ENCODE measurements at regions not wholly inside any gene's neighbourhood (a gene's known extent, or its start where the extent isn't known, plus 50 kb on each side); places are given as distances from the start of the nearest gene placed in this dataset.

GRCh38 chr10:57015595-57016318 is 654.7 kb upstream of the ZWINT start:
- in situ Hi-C loops (cut with HindIII; ENCODE audit: low pct_ligation_motif_present, low sequenced_read_pairs): no loop called here
- Histone ChIP-seq H3K27ac (no peak overlapping the region), H3K4me3 (ENCODE audit: low read depth, low read length) (no peak overlapping the region), H3K36me3 (replicated peaks) (no peaks in the 10 kb centered on the region), H3K27me3 (replicated peaks) (no peaks in the 10 kb centered on the region)
- no peak for DNase-seq
- TF ChIP-seq CTCF (IDR thresholded peaks at IDR 0.05; ENCODE audit: low read depth, low read length, missing control alignments): no peak

- TF ChIP-seq CTCF (IDR thresholded peaks at IDR 0.05; ENCODE audit: low read depth, low read length, missing control alignments): no peak
- Histone ChIP-seq H3K27me3 (replicated peaks) (no peaks in the 10 kb centered on the region), H3K36me3 (replicated peaks) (no peaks in the 10 kb centered on the region), H3K27ac (no peak overlapping the region), H3K4me3 (ENCODE audit: low read depth, low read length) (no peak overlapping the region)
- DNase-seq: no peak
- in situ Hi-C loops (cut with HindIII; ENCODE audit: low pct_ligation_motif_present, low sequenced_read_pairs): no loop called here
Measured at GRCh38 chr10:57015187-57015586, 654.1 kb upstream of the ZWINT start.

- no peak for TF ChIP-seq CTCF (IDR thresholded peaks at IDR 0.05; ENCODE audit: low read depth, low read length, missing control alignments)
- Histone ChIP-seq H3K27me3 (replicated peaks) (no peaks in the 10 kb centered on the region), H3K4me3 (ENCODE audit: low read depth, low read length) (no peak overlapping the region), H3K27ac (no peak overlapping the region), H3K36me3 (replicated peaks) (no peaks in the 10 kb centered on the region)
- no peak for DNase-seq
- in situ Hi-C loops (cut with HindIII; ENCODE audit: low pct_ligation_motif_present, low sequenced_read_pairs): no loop called here
Measured at GRCh38 chr10:57014758-57015157, 653.7 kb upstream of the ZWINT start.

GRCh38 chr10:57008189-57008588 is 647.1 kb upstream of the ZWINT start:
- Histone ChIP-seq H3K36me3 (replicated peaks) (no peaks in the 10 kb centered on the region), H3K27me3 (replicated peaks) (no peaks in the 10 kb centered on the region), H3K27ac (no peak overlapping the region), H3K4me3 (ENCODE audit: low read depth, low read length) (no peak overlapping the region)
- DNase-seq: no peak
- TF ChIP-seq CTCF (IDR thresholded peaks at IDR 0.05; ENCODE audit: low read depth, low read length, missing control alignments): no peak
- in situ Hi-C loops (cut with HindIII; ENCODE audit: low pct_ligation_motif_present, low sequenced_read_pairs): no loop called here

- no peak for TF ChIP-seq CTCF (IDR thresholded peaks at IDR 0.05; ENCODE audit: low read depth, low read length, missing control alignments)
- DNase-seq: no peak
- Histone ChIP-seq H3K4me3 (ENCODE audit: low read depth, low read length) (no peak overlapping the region), H3K36me3 (replicated peaks) (no peaks in the 10 kb centered on the region), H3K27ac (no peak overlapping the region), H3K27me3 (replicated peaks) (no peaks in the 10 kb centered on the region)
- in situ Hi-C loops (cut with HindIII; ENCODE audit: low pct_ligation_motif_present, low sequenced_read_pairs): no loop called here
Measured at GRCh38 chr10:56991591-56992069, 630.6 kb upstream of the ZWINT start.

- TF ChIP-seq CTCF (IDR thresholded peaks at IDR 0.05; ENCODE audit: low read depth, low read length, missing control alignments): no peak
- DNase-seq: no peak
Measured at GRCh38 chr10:56975513-56975912, 614.5 kb upstream of the ZWINT start.

More at GRCh38 chr10:56975513-56975912, 614.5 kb upstream of the ZWINT start:
- in situ Hi-C loops (cut with HindIII; ENCODE audit: low pct_ligation_motif_present, low sequenced_read_pairs): no loop called here
- H3K4me3 ChIP-seq (ENCODE audit: low read depth, low read length): no peak overlapping the region
- H3K27ac ChIP-seq: no peak overlapping the region
- H3K27me3 ChIP-seq (replicated peaks): no peaks in the 10 kb centered on the region
- no peaks in the 10 kb centered on the region for H3K36me3 ChIP-seq (replicated peaks)

Data from brain microvascular endothelial cell (primary cell).